Keratinocyte (primary cell): ENCODE measurements at regions not wholly inside any gene's neighbourhood (a gene's known extent, or its start where the extent isn't known, plus 50 kb on each side); places are given as distances from the start of the nearest gene placed in this dataset.

ENCODE experiments used
- DNase-seq: peaks from one replicate; pipeline ENCODE4 v3.0.0-alpha.2; 2011; ENCODE audit warnings: low read depth, missing footprints, low spot score
- FAIRE-seq: peaks from 2 replicates; lab custom pipeline; 2011; peaks lifted over from hg19 to GRCh38; lab: Jason Lieb, UNC
- H2AFZ ChIP-seq: 2 replicates; pipeline ENCODE4 v1.6.0; 2012; ENCODE audit warnings: low read length, control low read depth, inconsistent platforms; ENCODE audit not compliant: control insufficient read depth
- H3K27ac ChIP-seq: 2 replicates; pipeline ENCODE4 v1.5.1; 2011; ENCODE audit warnings: low read length; ENCODE audit not compliant: control insufficient read depth, insufficient read depth
- H3K27me3 ChIP-seq: 3 replicates; pipeline ENCODE4 v1.6.0; 2011; ENCODE audit warnings: low read length; ENCODE audit not compliant: control insufficient read depth, insufficient read depth; ENCODE audit errors: extremely low read depth
- H3K36me3 ChIP-seq, 2 experiments: 2 replicates in 1 of 2; 3 replicates in 1 of 2; pipeline ENCODE4 v1.5.1; 2011; ENCODE audit warnings: low read length in 2 of 2, mild to moderate bottlenecking in 1 of 2; ENCODE audit not compliant: control insufficient read depth in 2 of 2, insufficient read depth in 2 of 2; ENCODE audit errors: extremely low read depth in 1 of 2
- H3K4me1 ChIP-seq: 3 replicates; pipeline ENCODE4 v1.5.1; 2011; ENCODE audit warnings: low read length; ENCODE audit not compliant: control insufficient read depth, insufficient read depth; ENCODE audit errors: extremely low read depth
- H3K4me2 ChIP-seq: 3 replicates; pipeline ENCODE4 v1.6.0; 2011; ENCODE audit warnings: low read depth, low read length; ENCODE audit not compliant: control insufficient read depth, insufficient read depth; ENCODE audit errors: extremely low read depth
- H3K4me3 ChIP-seq, 3 experiments: fragments of 200-600 bp in 1 of 3; sonication (generic) in 1 of 3; 2 replicates in 2 of 3; 3 replicates in 1 of 3; pipeline ENCODE4 v1.5.1; 2011 to 2016; ENCODE audit warnings: low read length in 3 of 3, mild to moderate bottlenecking in 3 of 3, control low read depth in 2 of 3, inconsistent platforms in 1 of 3, low read depth in 1 of 3, mixed read lengths in 1 of 3, mixed run types in 1 of 3, moderate library complexity in 1 of 3; ENCODE audit not compliant: control insufficient read depth in 2 of 3, insufficient read depth in 2 of 3; ENCODE audit errors: extremely low read depth in 1 of 3
- H3K79me2 ChIP-seq: 2 replicates; pipeline ENCODE4 v1.6.0; 2012; ENCODE audit warnings: low read length; ENCODE audit not compliant: control insufficient read depth, insufficient read depth
- H3K9ac ChIP-seq: 3 replicates; pipeline ENCODE4 v1.6.0; 2011; ENCODE audit warnings: low read length; ENCODE audit not compliant: control insufficient read depth, insufficient read depth; ENCODE audit errors: extremely low read depth
- H3K9me1 ChIP-seq: 3 replicates; pipeline ENCODE4 v1.6.0; 2011; ENCODE audit warnings: low read length; ENCODE audit not compliant: control insufficient read depth, insufficient read depth; ENCODE audit errors: extremely low read depth
- H3K9me3 ChIP-seq: 2 replicates; pipeline ENCODE4 v1.5.1; 2012; ENCODE audit warnings: low read depth, low read length; ENCODE audit not compliant: control insufficient read depth
- H4K20me1 ChIP-seq: 3 replicates; pipeline ENCODE4 v1.6.0; 2011; ENCODE audit warnings: low read length; ENCODE audit not compliant: control insufficient read depth, insufficient read depth; ENCODE audit errors: extremely low read depth
- CTCF ChIP-seq, 3 experiments: IDR thresholded peaks in 1 of 3; conservative IDR thresholded peaks in 1 of 3; optimal IDR thresholded peaks in 1 of 3; 2 replicates in 2 of 3; 3 replicates in 1 of 3; pipeline versions ENCODE3 to v1.5.1; 2011; ENCODE audit warnings: low read length in 3 of 3, mild to moderate bottlenecking in 3 of 3, moderate library complexity in 2 of 3, control low read depth in 1 of 3, inconsistent platforms in 1 of 3; ENCODE audit not compliant: insufficient read depth in 2 of 3; ENCODE audit errors: extremely low read depth in 1 of 3
- EZH2 ChIP-seq: IDR thresholded peaks from one replicate; pipeline ENCODE4 v1.6.1; 2012; ENCODE audit warnings: inconsistent platforms, mild to moderate bottlenecking, low read length, moderate library complexity
- dilution Hi-C: fragments of 300-500 bp; cut with MboI; formaldehyde crosslinking; loops from one replicate; pipeline ENCODE4 v1.7.0; 2020; ENCODE audit warnings: low sequenced_read_pairs; ENCODE audit not compliant: extremely low pct_ligation_motif_present

GRCh38 chr10:44437840-44438511 lies 53.1 kb upstream of the CXCL12 start:
- no peak overlapping the region for H3K27ac ChIP-seq
- no peaks in the 10 kb centered on the region for H3K79me2 ChIP-seq
- H4K20me1 ChIP-seq = no peaks in the 10 kb centered on the region
- DNase-seq (no peak), FAIRE-seq (no peak)
- no peak overlapping the region for H3K9ac ChIP-seq
- dilution Hi-C loops = no loop called here
- H3K4me3 ChIP-seq = no peak overlapping the region
- no peak overlapping the region for H2AFZ ChIP-seq
- TF ChIP-seq EZH2 (no peak), CTCF (optimal IDR thresholded peaks at IDR 0.05 in 1 of 3, IDR thresholded peaks at IDR 0.05 in 1 of 3, conservative IDR thresholded peaks at IDR 0.05 in 1 of 3; ENCODE audit: extremely low read depth in 1 of 3, insufficient read depth in 2 of 3, low read length in 3 of 3) (no peak)
- H3K4me1 ChIP-seq = no peaks in the 10 kb centered on the region
- H3K36me3 ChIP-seq = no peaks in the 10 kb centered on the region
- no peaks in the 10 kb centered on the region for H3K27me3 ChIP-seq
- H3K9me3 ChIP-seq = peaks cover 10% of the 10 kb centered on the region
- H3K4me2 ChIP-seq = no peak overlapping the region
- no peaks in the 10 kb centered on the region for H3K9me1 ChIP-seq

- DNase-seq (no peak), FAIRE-seq (no peak)
- Histone ChIP-seq H3K9me1 (no peaks in the 10 kb centered on the region), H2AFZ (no peak overlapping the region), H3K79me2 (no peaks in the 10 kb centered on the region), H3K4me1 (no peaks in the 10 kb centered on the region), H3K9ac (no peak overlapping the region), H3K9me3 (peaks cover 10% of the 10 kb centered on the region), H3K27ac (no peak overlapping the region), H3K4me2 (no peak overlapping the region), H3K36me3 (no peaks in the 10 kb centered on the region), H3K27me3 (no peaks in the 10 kb centered on the region), H4K20me1 (no peaks in the 10 kb centered on the region), H3K4me3 (no peak overlapping the region)
- dilution Hi-C loops = no loop called here
- TF ChIP-seq CTCF (optimal IDR thresholded peaks at IDR 0.05 in 1 of 3, IDR thresholded peaks at IDR 0.05 in 1 of 3, conservative IDR thresholded peaks at IDR 0.05 in 1 of 3; ENCODE audit: extremely low read depth in 1 of 3, insufficient read depth in 2 of 3, low read length in 3 of 3) = no peak
- no peak for TF ChIP-seq EZH2
Measured at GRCh38 chr10:44439239-44439957, 54.5 kb upstream of the CXCL12 start.
